Stromal cell of bone marrow (primary cell): ENCODE measurements at regions not wholly inside any gene's neighbourhood (a gene's known extent, or its start where the extent isn't known, plus 50 kb on each side); places are given as distances from the start of the nearest gene placed in this dataset.

Source experiments
- DNase-seq: peaks from one replicate; pipeline ENCODE4 v3.0.0-alpha.2; 2012; ENCODE audit warnings: low read depth

GRCh38 chrY:19354061-19354856 lies 390.3 kb downstream of the KDM5D start:
- no peak for DNase-seq

- DNase-seq = no peak
These were observed 392.9 kb downstream of the KDM5D start for GRCh38 chrY:19351616-19352015.

- DNase-seq = no peak
These were observed 422.8 kb downstream of the KDM5D start for GRCh38 chrY:19321701-19322100.

- DNase-seq = no peak
These were observed 425.4 kb downstream of the KDM5D start for GRCh38 chrY:19319135-19319534.

- no peak for DNase-seq
These were observed 427.1 kb downstream of the KDM5D start for GRCh38 chrY:19317271-19317987.

GRCh38 chrY:19307627-19308026 lies 436.9 kb downstream of the KDM5D start:
- no peak for DNase-seq

- no peak for DNase-seq
These were observed 441.4 kb downstream of the KDM5D start for GRCh38 chrY:19303136-19303535.

- no peak for DNase-seq
These were observed 453.6 kb downstream of the KDM5D start for GRCh38 chrY:19290925-19291324.

GRCh38 chrY:19274076-19274475 lies 470.4 kb downstream of the KDM5D start:
- no peak for DNase-seq

GRCh38 chrY:19268331-19268730 lies 476.2 kb downstream of the KDM5D start:
- no peak for DNase-seq

GRCh38 chrY:19265404-19265803 lies 479.1 kb downstream of the KDM5D start:
- no peak for DNase-seq

GRCh38 chrY:19262310-19262709 lies 482.2 kb downstream of the KDM5D start:
- DNase-seq = no peak

GRCh38 chrY:19232276-19232994 lies 458.9 kb upstream of the HSFY2 start:
- no peak for DNase-seq

GRCh38 chrY:19220784-19221183 lies 447.2 kb upstream of the HSFY2 start:
- no peak for DNase-seq

- DNase-seq = no peak
These were observed 435.4 kb upstream of the HSFY2 start for GRCh38 chrY:19208915-19209314.

GRCh38 chrY:19207048-19207447 lies 433.5 kb upstream of the HSFY2 start:
- DNase-seq = no peak

GRCh38 chrY:19180824-19181223 lies 407.3 kb upstream of the HSFY2 start:
- no peak for DNase-seq

GRCh38 chrY:19168202-19168565 lies 394.6 kb upstream of the HSFY2 start:
- no peak for DNase-seq

- no peak for DNase-seq
These were observed 394.0 kb upstream of the HSFY2 start for GRCh38 chrY:19167319-19168201.

GRCh38 chrY:19148783-19149182 lies 375.2 kb upstream of the HSFY2 start:
- no peak for DNase-seq

GRCh38 chrY:19146296-19146695 lies 372.8 kb upstream of the HSFY2 start:
- no peak for DNase-seq

- DNase-seq = no peak
These were observed 368.6 kb upstream of the HSFY2 start for GRCh38 chrY:19142093-19142492.
